GM12865 (cell line): ENCODE measurements at regions not wholly inside any gene's neighbourhood (a gene's known extent, or its start where the extent isn't known, plus 50 kb on each side); places are given as distances from the start of the nearest gene placed in this dataset.

Source experiments
- DNase-seq: peaks from one replicate; pipeline ENCODE4 v3.0.0; 2010; ENCODE audit warnings: low read depth
- H3K4me3 ChIP-seq: 2 replicates; pipeline ENCODE4 v1.5.1; 2011; ENCODE audit warnings: mild to moderate bottlenecking, low read depth, low read length, control low read depth
- CTCF ChIP-seq: IDR thresholded peaks from 2 replicates; pipeline ENCODE4 v1.5.1; 2011; ENCODE audit warnings: low read length, control low read depth, low read depth, inconsistent platforms; ENCODE audit not compliant: insufficient read depth; ENCODE audit errors: missing control alignments

DNA sequence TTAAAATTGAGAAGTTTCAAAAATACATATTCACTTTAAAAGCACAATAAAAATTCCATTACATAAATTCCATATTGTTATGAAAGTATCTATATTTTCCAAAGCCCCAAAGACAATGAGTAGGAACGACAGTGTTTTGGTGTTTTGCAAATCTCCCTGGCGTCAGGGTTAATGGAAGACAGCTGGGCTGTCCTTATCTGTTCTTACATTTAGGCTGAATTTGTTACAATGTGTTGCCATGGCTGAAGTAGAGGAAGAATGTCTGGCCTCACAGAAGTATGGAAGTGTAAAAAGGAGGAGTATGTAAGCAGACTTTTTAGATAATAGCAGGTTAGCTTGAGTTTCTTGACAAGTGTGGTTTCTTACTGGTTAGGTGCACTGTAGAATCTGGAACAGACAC is 124.4 kb upstream of the SPATA13 start:
- no peak for TF ChIP-seq CTCF
- no peak for DNase-seq

GRCh38 chr13:24038405-24038804 is 122.1 kb upstream of the SPATA13 start:
- peak; percentile 33 for DNase-seq
- H3K4me3 ChIP-seq, result no peak overlapping the region
- TF ChIP-seq CTCF, result no peak

More for the DNA sequence above, 124.4 kb upstream of the SPATA13 start:
- no peak overlapping the region for H3K4me3 ChIP-seq

GRCh38 chr13:24038841-24039330 is 121.6 kb upstream of the SPATA13 start:
- H3K4me3 ChIP-seq, result no peak overlapping the region
- no peak for DNase-seq
- TF ChIP-seq CTCF, result no peak

DNA sequence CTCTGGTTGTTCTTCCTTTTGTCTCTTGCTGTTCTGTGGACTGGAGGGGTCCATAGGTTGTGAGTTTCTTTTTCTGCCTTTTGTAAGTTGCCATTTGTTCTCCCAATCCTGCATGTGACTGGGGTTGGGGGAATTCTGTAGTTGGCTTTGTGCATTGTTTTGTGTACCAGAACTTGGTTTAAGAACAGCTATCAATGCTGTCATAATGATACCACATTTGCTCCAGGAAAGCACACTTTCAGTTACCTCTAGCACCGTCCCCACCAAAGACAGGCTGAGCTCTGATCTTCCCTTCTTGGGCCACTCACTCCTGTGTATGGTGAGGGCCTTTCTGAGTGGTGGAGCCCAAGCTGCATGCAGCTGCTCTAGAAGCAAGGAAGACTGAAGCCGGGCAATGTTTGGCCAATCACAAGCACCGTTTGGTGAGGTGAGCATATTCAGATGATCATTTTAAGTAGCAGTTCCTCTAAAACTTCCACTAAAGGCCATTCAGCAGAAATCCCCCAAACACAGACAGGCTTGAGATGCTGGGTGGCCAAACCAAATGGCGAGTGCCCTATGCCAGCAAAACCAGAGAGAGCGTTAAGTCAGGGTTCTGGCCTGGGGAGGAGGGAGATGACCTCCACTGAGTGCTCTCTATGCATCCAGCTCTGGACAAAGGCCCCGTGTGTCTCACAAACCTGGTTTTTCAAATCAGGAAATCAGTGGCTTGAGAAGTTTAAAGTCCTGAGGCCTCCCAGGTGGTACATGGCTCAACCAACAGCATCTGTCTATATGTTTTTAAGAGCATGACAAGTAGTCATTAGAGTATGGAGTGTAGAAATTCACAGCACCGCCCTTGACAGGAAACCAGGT is 120.7 kb upstream of the SPATA13 start:
- no peak overlapping the region for H3K4me3 ChIP-seq
- TF ChIP-seq CTCF, result no peak
- DNase-seq, result peak; percentile 65

DNA sequence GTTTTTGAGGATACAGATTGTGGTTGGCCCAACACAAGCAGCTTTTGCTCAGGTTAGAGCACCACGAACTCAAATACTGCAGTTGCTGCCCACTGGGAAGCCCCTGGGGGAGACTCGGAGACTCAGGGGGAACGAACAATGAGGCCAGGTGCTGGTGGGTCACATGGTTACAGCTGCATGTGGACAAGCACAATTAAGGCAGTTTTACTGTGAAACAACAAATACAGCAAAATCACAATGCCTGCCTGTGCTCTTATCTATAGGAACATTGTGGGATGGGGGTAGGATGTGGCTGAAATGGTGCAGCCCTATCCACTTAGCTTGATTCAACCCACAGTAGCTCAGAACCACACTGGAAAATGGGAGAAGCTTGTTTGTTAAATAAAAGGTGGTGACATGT is 119.7 kb upstream of the SPATA13 start:
- no peak overlapping the region for H3K4me3 ChIP-seq
- DNase-seq, result no peak
- no peak for TF ChIP-seq CTCF

DNA sequence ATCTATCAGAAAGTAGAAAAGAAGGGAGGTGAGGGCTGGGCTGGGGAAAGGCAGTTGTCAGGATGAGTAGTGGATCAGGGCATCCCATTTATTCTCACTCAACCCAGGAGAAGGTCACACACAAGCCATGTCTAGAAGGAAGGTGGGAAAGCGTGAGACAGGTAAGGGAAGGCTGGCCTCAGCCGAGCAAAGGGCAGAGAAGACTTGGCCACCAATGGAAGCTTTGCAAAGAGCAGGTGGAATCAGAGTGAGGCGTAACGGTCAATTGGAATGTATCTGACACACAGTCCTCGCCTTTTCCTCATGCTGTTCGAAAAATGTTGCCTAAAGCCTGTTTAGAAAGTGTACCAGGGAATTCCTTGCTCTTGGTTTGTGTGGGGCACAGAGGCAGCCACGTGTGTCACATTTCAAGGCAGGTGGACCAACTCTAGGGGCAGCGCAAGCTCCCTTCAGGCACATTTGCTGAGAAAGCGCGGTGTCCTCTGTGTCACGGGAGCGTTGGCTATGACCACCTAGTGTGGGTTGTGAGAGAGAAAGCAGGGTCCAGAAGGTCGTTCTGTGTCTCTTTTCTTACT is 118.8 kb upstream of the SPATA13 start:
- TF ChIP-seq CTCF, result no peak
- no peak overlapping the region for H3K4me3 ChIP-seq
- no peak for DNase-seq
